ENCODE measurements at regions not wholly inside any gene's neighbourhood (a gene's known extent, or its start where the extent isn't known, plus 50 kb on each side); places are given as distances from the start of the nearest gene placed in this dataset.
A peak's percentile ranks its signal among the peaks of the same experiment; 100 is the strongest.

GRCh38 chr1:9427388-9427787 is 111.9 kb upstream of the SLC25A33 start:
- H3K4me1 ChIP-seq (replicated peaks in 1 of 2), result peaks cover 0 to 10% of the 10 kb centered on the region in 2 donors
- H3K36me3 ChIP-seq (replicated peaks in 1 of 2), result no peaks in the 10 kb centered on the region
- H3K27me3 ChIP-seq, result no peaks in the 10 kb centered on the region
- no peak overlapping the region for H3K27ac ChIP-seq
- no peaks in the 10 kb centered on the region for H3K9me3 ChIP-seq (replicated peaks in 1 of 3)
- WGBS, 4 donors, result 82 to 97% (median 89%) methylated on average over 2 of the region's 2 CpGs
- no peak for TF ChIP-seq POLR2A (IDR thresholded peaks at IDR 0.05)
- TF ChIP-seq CTCF (IDR thresholded peaks at IDR 0.05), result no peak
- DNase-seq, result no peak
- intact Hi-C loops (cut with DNase I), result no loop called here
- H3K4me3 ChIP-seq, result no peak overlapping the region

- Histone ChIP-seq H3K4me3 (peak overlapping the region in 2 of 4 donors; percentile 52 to 58), H3K4me1 (replicated peaks in 1 of 2) (peaks cover 0 to 10% of the 10 kb centered on the region in 2 donors), H3K27me3 (no peaks in the 10 kb centered on the region), H3K36me3 (replicated peaks in 1 of 2) (no peaks in the 10 kb centered on the region), H3K9me3 (replicated peaks in 1 of 3) (no peaks in the 10 kb centered on the region), H3K27ac (peak overlapping the region in 3 of 5 donors; percentile 62 to 79 (median 75))
- DNase-seq, result peak; percentile 98 to 100 (median 99)
- TF ChIP-seq CTCF (IDR thresholded peaks at IDR 0.05) (peak in 4 of 6 experiments; percentile 24 to 36 (median 29)), POLR2A (IDR thresholded peaks at IDR 0.05) (peak in 1 of 2 donors; percentile 54)
- intact Hi-C loops (cut with DNase I), result no loop called here
- WGBS, 4 donors, result 2 to 18% (median 3%) methylated on average over 11 to 48 of the region's 48 CpGs
These were observed 110.5 kb upstream of the SLC25A33 start for GRCh38 chr1:9428601-9429341.

- Histone ChIP-seq H3K4me1 (replicated peaks in 1 of 2) (peaks cover 0 to 10% of the 10 kb centered on the region in 2 donors), H3K4me3 (peak overlapping the region in 2 of 4 donors; percentile 52 to 58), H3K9me3 (replicated peaks in 1 of 3) (no peaks in the 10 kb centered on the region), H3K27ac (peak overlapping the region in 3 of 5 donors; percentile 62 to 79 (median 75)), H3K36me3 (replicated peaks in 1 of 2) (no peaks in the 10 kb centered on the region), H3K27me3 (no peaks in the 10 kb centered on the region)
- intact Hi-C loops (cut with DNase I), result no loop called here
- no peak for DNase-seq
- TF ChIP-seq POLR2A (IDR thresholded peaks at IDR 0.05) (no peak), CTCF (IDR thresholded peaks at IDR 0.05) (no peak)
- WGBS, 4 donors, result 33 to 44% (median 35%) methylated on average over 6 of the region's 6 CpGs
These were observed 109.9 kb upstream of the SLC25A33 start for GRCh38 chr1:9429342-9429711.

GRCh38 chr1:9434247-9435152 is 104.8 kb upstream of the SLC25A33 start:
- no peak overlapping the region for H3K4me3 ChIP-seq
- TF ChIP-seq POLR2A (IDR thresholded peaks at IDR 0.05) (no peak), CTCF (IDR thresholded peaks at IDR 0.05) (no peak)
- H3K9me3 ChIP-seq (replicated peaks in 1 of 3), result no peaks in the 10 kb centered on the region
- H3K27me3 ChIP-seq, result no peaks in the 10 kb centered on the region
- 79 to 85% (median 85%) methylated on average over 9 to 11 of the region's 11 CpGs for WGBS, 4 donors
- H3K4me1 ChIP-seq (replicated peaks in 1 of 2), result peaks cover 6% of the 10 kb centered on the region in 2 donors
- intact Hi-C loops (cut with DNase I), result no loop called here
- H3K27ac ChIP-seq, result no peak overlapping the region
- H3K36me3 ChIP-seq (replicated peaks in 1 of 2), result no peaks in the 10 kb centered on the region
- DNase-seq, result no peak

Measured in adrenal gland (tissue), 9 donors.